H9 (cell line): ENCODE measurements at regions not wholly inside any gene's neighbourhood (a gene's known extent, or its start where the extent isn't known, plus 50 kb on each side); places are given as distances from the start of the nearest gene placed in this dataset.

Experiments used
- DNase-seq: peaks from one replicate; pipeline ENCODE4 v3.0.0-alpha.2; 2017
- H2AFZ ChIP-seq: one replicate; pipeline ENCODE4 v1.6.1; 2013; ENCODE audit warnings: mild to moderate bottlenecking, low read length, control low read depth, moderate library complexity
- H2AK5ac ChIP-seq: 2 replicates; pipeline ENCODE4 v1.6.1; 2013; ENCODE audit warnings: low read length, control low read depth, mixed read lengths; ENCODE audit not compliant: insufficient read length
- H2BK120ac ChIP-seq: one replicate; pipeline ENCODE4 v1.6.1; 2013; ENCODE audit warnings: low read depth, mild to moderate bottlenecking, low read length, control low read depth, inconsistent platforms; ENCODE audit not compliant: poor library complexity, severe bottlenecking
- H2BK12ac ChIP-seq: 2 replicates; pipeline ENCODE4 v1.6.1; 2013; ENCODE audit warnings: low read length, control low read depth, mixed read lengths, low read depth; ENCODE audit not compliant: insufficient read length
- H2BK15ac ChIP-seq: 2 replicates; pipeline ENCODE4 v1.6.1; 2013; ENCODE audit warnings: low read depth, low read length, control low read depth
- H2BK20ac ChIP-seq: one replicate; pipeline ENCODE4 v1.6.1; 2013; ENCODE audit warnings: low read depth, mild to moderate bottlenecking, low read length, control low read depth, inconsistent platforms; ENCODE audit not compliant: poor library complexity, severe bottlenecking
- H2BK5ac ChIP-seq: 2 replicates; pipeline ENCODE4 v1.6.1; 2013; ENCODE audit warnings: low read length, control low read depth, mixed read lengths; ENCODE audit not compliant: insufficient read length
- H3K14ac ChIP-seq: 2 replicates; pipeline ENCODE4 v1.6.1; 2013; ENCODE audit warnings: low read length, control low read depth; ENCODE audit not compliant: insufficient read depth
- H3K18ac ChIP-seq: 2 replicates; pipeline ENCODE4 v1.6.1; 2013; ENCODE audit warnings: low read depth, mild to moderate bottlenecking, mixed read lengths, low read length, control low read depth; ENCODE audit not compliant: insufficient read length
- H3K23ac ChIP-seq: 2 replicates; pipeline ENCODE4 v1.6.1; 2013; ENCODE audit warnings: low read length, control low read depth, mixed read lengths, low read depth; ENCODE audit not compliant: insufficient read length
- H3K23me2 ChIP-seq: 2 replicates; pipeline ENCODE4 v1.6.1; 2013; ENCODE audit warnings: low read depth, mild to moderate bottlenecking, mixed read lengths, low read length, control low read depth; ENCODE audit not compliant: insufficient read length, poor library complexity, severe bottlenecking
- H3K27ac ChIP-seq: 2 replicates; pipeline ENCODE4 v1.5.1; 2013; ENCODE audit warnings: low read length, control low read depth, mixed read lengths, low read depth; ENCODE audit not compliant: insufficient read length
- H3K27me3 ChIP-seq: 2 replicates; pipeline ENCODE4 v1.6.1; 2013; ENCODE audit warnings: low read length, control low read depth, inconsistent platforms; ENCODE audit not compliant: insufficient read depth
- H3K4ac ChIP-seq: 2 replicates; pipeline ENCODE4 v1.6.1; 2013; ENCODE audit warnings: low read depth, mild to moderate bottlenecking, control low read depth, inconsistent platforms, low read length, moderate library complexity
- H3K4me1 ChIP-seq: 2 replicates; pipeline ENCODE4 v1.6.1; 2013; ENCODE audit warnings: low read length, control low read depth, inconsistent platforms; ENCODE audit not compliant: insufficient read depth
- H3K4me2 ChIP-seq: 2 replicates; pipeline ENCODE4 v1.6.1; 2013; ENCODE audit warnings: low read length, control low read depth, mixed read lengths; ENCODE audit not compliant: insufficient read length, insufficient read depth
- H3K56ac ChIP-seq: 2 replicates; pipeline ENCODE4 v1.6.1; 2013; ENCODE audit warnings: low read depth, mild to moderate bottlenecking, mixed read lengths, low read length, control low read depth; ENCODE audit not compliant: insufficient read length
- H3K79me1 ChIP-seq: 2 replicates; pipeline ENCODE4 v1.6.1; 2013; ENCODE audit warnings: low read depth, mild to moderate bottlenecking, moderate library complexity, low read length, control low read depth, inconsistent platforms; ENCODE audit not compliant: insufficient read depth, poor library complexity, severe bottlenecking
- H3K79me2 ChIP-seq: 2 replicates; pipeline ENCODE4 v1.6.1; 2013; ENCODE audit warnings: low read length, control low read depth, inconsistent platforms; ENCODE audit not compliant: insufficient read depth
- H3K9ac ChIP-seq: 2 replicates; pipeline ENCODE4 v1.6.1; 2013; ENCODE audit warnings: low read length, control low read depth, mixed read lengths; ENCODE audit not compliant: insufficient read length; ENCODE audit errors: extremely low read depth
- H3K9me3 ChIP-seq: one replicate; pipeline ENCODE4 v1.6.1; 2013; ENCODE audit warnings: low read depth, low read length, inconsistent platforms; ENCODE audit not compliant: control insufficient read depth
- H3T11ph ChIP-seq: one replicate; pipeline ENCODE4 v1.6.1; 2013; ENCODE audit warnings: mild to moderate bottlenecking, low read length, control low read depth, inconsistent platforms
- H4K20me1 ChIP-seq: one replicate; pipeline ENCODE4 v1.6.1; 2013; ENCODE audit not compliant: control insufficient read depth, insufficient read length, insufficient read depth
- H4K5ac ChIP-seq: 2 replicates; pipeline ENCODE4 v1.6.1; 2013; ENCODE audit warnings: low read depth, mild to moderate bottlenecking, mixed read lengths, low read length, control low read depth; ENCODE audit not compliant: insufficient read length
- H4K8ac ChIP-seq: replicated peaks from 2 replicates; pipeline ENCODE4 v1.6.1; 2013; ENCODE audit warnings: low read length, control low read depth, mixed read lengths, low read depth; ENCODE audit not compliant: insufficient read length
- H4K91ac ChIP-seq: 2 replicates; pipeline ENCODE4 v1.6.1; 2013; ENCODE audit warnings: low read depth, mild to moderate bottlenecking, moderate library complexity, mixed read lengths, low read length, control low read depth; ENCODE audit not compliant: insufficient read length
- H3K27ac Mint-ChIP-seq, 3 experiments: 2 replicates in 2 of 3; 3 replicates in 1 of 3; pipeline ENCODE4 v1.8.0; 2020 to 2021; ENCODE audit warnings: mixed read lengths in 3 of 3, mild to moderate bottlenecking in 1 of 3, moderate library complexity in 1 of 3
- H3K27me3 Mint-ChIP-seq: 2 replicates; pipeline ENCODE4 v1.8.0; 2021; ENCODE audit warnings: low read depth, mild to moderate bottlenecking, moderate library complexity, mixed read lengths
- H3K36me3 Mint-ChIP-seq, 3 experiments: 2 replicates in 2 of 3; 3 replicates in 1 of 3; pipeline ENCODE4 v1.8.0; 2020 to 2021; ENCODE audit warnings: low read depth in 3 of 3, mixed read lengths in 3 of 3; ENCODE audit not compliant: insufficient read depth in 1 of 3
- H3K4me1 Mint-ChIP-seq, 2 experiments: 2 replicates each; pipeline ENCODE4 v1.8.0; 2020; ENCODE audit warnings: mixed read lengths in 2 of 2
- H3K4me3 Mint-ChIP-seq, 2 experiments: 2 replicates in 1 of 2; 3 replicates in 1 of 2; pipeline ENCODE4 v1.8.0; 2020 to 2021; ENCODE audit warnings: mild to moderate bottlenecking in 2 of 2, mixed read lengths in 2 of 2, moderate library complexity in 1 of 2
- H3K9me3 Mint-ChIP-seq, 2 experiments: 2 replicates in 1 of 2; 3 replicates in 1 of 2; pipeline ENCODE4 v1.8.0; 2020; ENCODE audit warnings: mild to moderate bottlenecking in 2 of 2, mixed read lengths in 2 of 2, moderate library complexity in 1 of 2
- TF ChIP-seq, protein P1 (sequence below): fragments of 200-600 bp; sonication (generic); conservative IDR thresholded peaks from 3 replicates; pipeline ENCODE4 v1.8.0; 2021; ENCODE audit warnings: antibody characterized with exemption, mild to moderate bottlenecking

DNA sequence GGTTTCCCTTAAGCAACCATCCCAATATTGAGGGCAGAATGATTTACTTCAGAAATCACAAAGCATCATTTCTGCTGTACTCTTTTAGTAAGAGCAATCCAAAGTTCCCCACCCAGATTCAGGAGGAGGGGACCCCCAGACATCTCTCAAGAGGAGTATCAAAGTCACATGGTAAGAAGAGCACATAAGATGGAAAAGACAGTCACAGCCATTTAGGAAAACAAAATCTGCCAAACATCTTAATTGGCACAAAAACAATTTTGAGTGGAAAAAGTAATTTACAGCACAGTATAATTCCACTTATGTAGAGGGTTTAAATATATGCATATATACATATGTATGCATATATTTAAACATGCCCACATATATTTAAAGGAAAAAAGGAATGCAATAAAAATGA is 1329.0 kb upstream of the CELF2 start:
- no peak overlapping the region for H3K27ac Mint-ChIP-seq
- Histone ChIP-seq H3K4ac (no peak overlapping the region), H4K5ac (no peak overlapping the region), H4K8ac (no peak overlapping the region), H3K79me2 (no peaks in the 10 kb centered on the region), H3K79me1 (no peaks in the 10 kb centered on the region), H3K23me2 (no peaks in the 10 kb centered on the region), H3K14ac (no peak overlapping the region), H2BK120ac (no peak overlapping the region), H4K20me1 (no peaks in the 10 kb centered on the region), H4K91ac (no peak overlapping the region), H2AFZ (no peak overlapping the region), H3K27me3 (no peaks in the 10 kb centered on the region), H3K4me1 (no peaks in the 10 kb centered on the region), H2AK5ac (no peak overlapping the region), H3K9ac (no peak overlapping the region), H2BK5ac (no peak overlapping the region), H3K4me2 (no peak overlapping the region), H3T11ph (no peak overlapping the region), H3K56ac (no peak overlapping the region), H3K18ac (no peak overlapping the region), H3K23ac (no peak overlapping the region), H3K9me3 (no peaks in the 10 kb centered on the region), H2BK20ac (no peak overlapping the region), H2BK15ac (no peak overlapping the region), H2BK12ac (no peak overlapping the region), H3K27ac (no peak overlapping the region)
- no peaks in the 10 kb centered on the region for H3K9me3 Mint-ChIP-seq
- no peaks in the 10 kb centered on the region for H3K36me3 Mint-ChIP-seq
- H3K4me3 Mint-ChIP-seq = no peak overlapping the region
- no peak for DNase-seq
- TF ChIP-seq, protein P1, sequence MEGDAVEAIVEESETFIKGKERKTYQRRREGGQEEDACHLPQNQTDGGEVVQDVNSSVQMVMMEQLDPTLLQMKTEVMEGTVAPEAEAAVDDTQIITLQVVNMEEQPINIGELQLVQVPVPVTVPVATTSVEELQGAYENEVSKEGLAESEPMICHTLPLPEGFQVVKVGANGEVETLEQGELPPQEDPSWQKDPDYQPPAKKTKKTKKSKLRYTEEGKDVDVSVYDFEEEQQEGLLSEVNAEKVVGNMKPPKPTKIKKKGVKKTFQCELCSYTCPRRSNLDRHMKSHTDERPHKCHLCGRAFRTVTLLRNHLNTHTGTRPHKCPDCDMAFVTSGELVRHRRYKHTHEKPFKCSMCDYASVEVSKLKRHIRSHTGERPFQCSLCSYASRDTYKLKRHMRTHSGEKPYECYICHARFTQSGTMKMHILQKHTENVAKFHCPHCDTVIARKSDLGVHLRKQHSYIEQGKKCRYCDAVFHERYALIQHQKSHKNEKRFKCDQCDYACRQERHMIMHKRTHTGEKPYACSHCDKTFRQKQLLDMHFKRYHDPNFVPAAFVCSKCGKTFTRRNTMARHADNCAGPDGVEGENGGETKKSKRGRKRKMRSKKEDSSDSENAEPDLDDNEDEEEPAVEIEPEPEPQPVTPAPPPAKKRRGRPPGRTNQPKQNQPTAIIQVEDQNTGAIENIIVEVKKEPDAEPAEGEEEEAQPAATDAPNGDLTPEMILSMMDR = no peak
- H3K4me1 Mint-ChIP-seq = no peaks in the 10 kb centered on the region
- H3K27me3 Mint-ChIP-seq = no peaks in the 10 kb centered on the region
